ENCODE measurements at regions not wholly inside any gene's neighbourhood (a gene's known extent, or its start where the extent isn't known, plus 50 kb on each side); places are given as distances from the start of the nearest gene placed in this dataset.

DNA sequence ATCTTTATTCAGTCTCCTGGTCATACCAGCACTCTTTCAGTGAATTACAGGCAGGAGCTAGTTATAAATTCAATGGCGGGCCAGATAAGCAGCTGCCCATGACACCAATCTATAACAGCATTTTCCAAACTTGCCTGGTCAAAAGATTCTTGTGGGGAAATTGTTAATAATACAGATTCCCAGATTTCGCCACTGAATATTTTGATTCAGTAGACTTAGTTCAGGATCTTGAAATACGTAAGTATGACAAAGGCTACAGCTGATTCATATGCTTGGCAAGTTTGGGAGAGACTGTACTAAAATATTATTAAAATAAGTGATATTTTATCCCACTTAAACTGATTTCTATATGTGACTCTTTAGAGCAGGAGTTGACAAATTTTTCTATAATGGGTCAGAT is 119.3 kb downstream of the TMCO5A start:
- BruUV-seq (replicated peaks) = no TSS peak
- no peak for DNase-seq
- Mint-ChIP-seq H3K4me1 (ENCODE audit: low read depth, unreplicated experiment) (peaks cover 16% of the 10 kb centered on the region), H3K36me3 (ENCODE audit: insufficient read depth, unreplicated experiment) (no peaks in the 10 kb centered on the region), H3K9me3 (ENCODE audit: low read depth, unreplicated experiment) (no peaks in the 10 kb centered on the region), H3K27me3 (ENCODE audit: unreplicated experiment) (no peaks in the 10 kb centered on the region), H3K4me3 (ENCODE audit: low read depth, unreplicated experiment) (no peak overlapping the region), H3K27ac (ENCODE audit: unreplicated experiment) (no peak overlapping the region)
- TF ChIP-seq, protein P1, sequence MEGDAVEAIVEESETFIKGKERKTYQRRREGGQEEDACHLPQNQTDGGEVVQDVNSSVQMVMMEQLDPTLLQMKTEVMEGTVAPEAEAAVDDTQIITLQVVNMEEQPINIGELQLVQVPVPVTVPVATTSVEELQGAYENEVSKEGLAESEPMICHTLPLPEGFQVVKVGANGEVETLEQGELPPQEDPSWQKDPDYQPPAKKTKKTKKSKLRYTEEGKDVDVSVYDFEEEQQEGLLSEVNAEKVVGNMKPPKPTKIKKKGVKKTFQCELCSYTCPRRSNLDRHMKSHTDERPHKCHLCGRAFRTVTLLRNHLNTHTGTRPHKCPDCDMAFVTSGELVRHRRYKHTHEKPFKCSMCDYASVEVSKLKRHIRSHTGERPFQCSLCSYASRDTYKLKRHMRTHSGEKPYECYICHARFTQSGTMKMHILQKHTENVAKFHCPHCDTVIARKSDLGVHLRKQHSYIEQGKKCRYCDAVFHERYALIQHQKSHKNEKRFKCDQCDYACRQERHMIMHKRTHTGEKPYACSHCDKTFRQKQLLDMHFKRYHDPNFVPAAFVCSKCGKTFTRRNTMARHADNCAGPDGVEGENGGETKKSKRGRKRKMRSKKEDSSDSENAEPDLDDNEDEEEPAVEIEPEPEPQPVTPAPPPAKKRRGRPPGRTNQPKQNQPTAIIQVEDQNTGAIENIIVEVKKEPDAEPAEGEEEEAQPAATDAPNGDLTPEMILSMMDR (IDR thresholded peaks at IDR 0.05; ENCODE audit: unreplicated experiment) = no peak
- intact Hi-C loops (cut with micrococcal nuclease; ENCODE audit: unreplicated experiment) = no loop called here
- CTCF ChIA-PET = no interaction called here

DNA sequence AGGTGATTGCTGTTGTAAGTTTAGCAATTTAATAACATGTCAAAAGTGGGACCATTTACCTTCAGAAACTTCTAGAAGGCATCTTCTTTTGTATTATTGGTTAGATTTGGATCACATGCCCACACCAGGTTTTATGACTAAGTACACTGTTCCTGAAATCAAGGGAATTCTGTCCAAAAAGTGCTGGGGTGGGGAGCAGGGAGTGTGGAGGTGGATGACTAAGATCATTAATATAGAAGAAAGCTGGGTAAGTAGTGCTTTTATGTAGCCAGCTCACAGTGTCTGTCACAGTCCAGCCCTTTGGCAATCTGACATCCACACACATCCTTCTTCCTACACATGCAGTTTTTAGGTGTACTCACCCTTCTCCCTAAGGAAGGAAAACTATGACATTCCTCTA is 120.0 kb downstream of the TMCO5A start:
- Mint-ChIP-seq H3K27me3 (ENCODE audit: unreplicated experiment) (no peaks in the 10 kb centered on the region), H3K36me3 (ENCODE audit: insufficient read depth, unreplicated experiment) (no peaks in the 10 kb centered on the region), H3K4me3 (ENCODE audit: low read depth, unreplicated experiment) (no peak overlapping the region), H3K27ac (ENCODE audit: unreplicated experiment) (no peak overlapping the region), H3K4me1 (ENCODE audit: low read depth, unreplicated experiment) (peaks cover 20% of the 10 kb centered on the region), H3K9me3 (ENCODE audit: low read depth, unreplicated experiment) (no peaks in the 10 kb centered on the region)
- CTCF ChIA-PET = no interaction called here
- intact Hi-C loops (cut with micrococcal nuclease; ENCODE audit: unreplicated experiment) = no loop called here
- no peak for DNase-seq
- BruUV-seq (replicated peaks) = no TSS peak
- TF ChIP-seq, protein P1 (IDR thresholded peaks at IDR 0.05; ENCODE audit: unreplicated experiment) = no peak

GRCh38 chr15:38058596-38059075 is 124.2 kb downstream of the TMCO5A start:
- H3K4me1 Mint-ChIP-seq (ENCODE audit: low read depth, unreplicated experiment) = peaks cover 8% of the 10 kb centered on the region
- intact Hi-C loops (cut with micrococcal nuclease; ENCODE audit: unreplicated experiment) = no loop called here
- TF ChIP-seq, protein P1 (IDR thresholded peaks at IDR 0.05; ENCODE audit: unreplicated experiment) = no peak

DNA sequence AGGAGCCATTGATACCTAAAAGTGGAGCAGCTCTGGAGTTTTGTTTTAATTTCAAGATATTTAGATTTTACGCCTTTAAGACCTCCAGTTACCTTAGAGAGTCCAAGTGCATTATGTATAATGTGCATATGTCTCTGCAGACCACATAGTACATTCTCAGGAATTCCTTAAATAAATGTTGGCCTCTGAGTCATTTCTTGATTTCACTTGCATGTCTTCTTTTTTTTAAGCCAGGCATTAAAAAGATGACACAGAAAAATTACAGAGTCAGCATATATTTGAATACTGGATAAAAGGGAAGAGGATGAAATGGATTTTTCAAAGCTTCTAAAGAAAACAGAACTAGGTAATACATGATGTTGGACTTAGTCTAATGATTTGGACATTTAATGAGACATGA is 125.2 kb downstream of the TMCO5A start:
- Mint-ChIP-seq H3K27me3 (ENCODE audit: unreplicated experiment) (no peaks in the 10 kb centered on the region), H3K36me3 (ENCODE audit: insufficient read depth, unreplicated experiment) (no peaks in the 10 kb centered on the region), H3K4me1 (ENCODE audit: low read depth, unreplicated experiment) (peaks cover 8% of the 10 kb centered on the region), H3K27ac (ENCODE audit: unreplicated experiment) (no peak overlapping the region), H3K4me3 (ENCODE audit: low read depth, unreplicated experiment) (no peak overlapping the region), H3K9me3 (ENCODE audit: low read depth, unreplicated experiment) (no peaks in the 10 kb centered on the region)
- TF ChIP-seq, protein P1 (IDR thresholded peaks at IDR 0.05; ENCODE audit: unreplicated experiment) = no peak
- no TSS peak for BruUV-seq (replicated peaks)
- CTCF ChIA-PET = no interaction called here
- intact Hi-C loops (cut with micrococcal nuclease; ENCODE audit: unreplicated experiment) = no loop called here
- no peak for DNase-seq

More at GRCh38 chr15:38058596-38059075, 124.2 kb downstream of the TMCO5A start:
- Mint-ChIP-seq H3K9me3 (ENCODE audit: low read depth, unreplicated experiment) (no peaks in the 10 kb centered on the region), H3K4me3 (ENCODE audit: low read depth, unreplicated experiment) (no peak overlapping the region), H3K27me3 (ENCODE audit: unreplicated experiment) (no peaks in the 10 kb centered on the region), H3K27ac (ENCODE audit: unreplicated experiment) (no peak overlapping the region), H3K36me3 (ENCODE audit: insufficient read depth, unreplicated experiment) (no peaks in the 10 kb centered on the region)
- BruUV-seq (replicated peaks) = no TSS peak
- DNase-seq = no peak
- CTCF ChIA-PET = no interaction called here

Data from Calu3 (cell line).